GM19463 (cell line): ENCODE measurements at regions not wholly inside any gene's neighbourhood (a gene's known extent, or its start where the extent isn't known, plus 50 kb on each side); places are given as distances from the start of the nearest gene placed in this dataset.

Experiments used
- ATAC-seq: cut with Tn5 transposase; IDR thresholded peaks from one replicate; pipeline ENCODE4 v1.9.1; 2021; ENCODE audit warnings: mild to moderate bottlenecking, moderate library complexity; ENCODE audit not compliant: unreplicated experiment

GRCh38 chr3:55183201-55183600 is 255.3 kb upstream of the LRTM1 start:
- ATAC-seq, result no peak

GRCh38 chr3:55180936-55181535 is 253.2 kb upstream of the LRTM1 start:
- no peak for ATAC-seq

GRCh38 chr3:55180161-55180560 is 252.3 kb upstream of the LRTM1 start:
- no peak for ATAC-seq

GRCh38 chr3:55178336-55178735 is 250.5 kb upstream of the LRTM1 start:
- no peak for ATAC-seq

- ATAC-seq, result no peak
Observed at GRCh38 chr3:55177749-55178148, 249.9 kb upstream of the LRTM1 start.

- ATAC-seq, result no peak
Observed at GRCh38 chr3:55175423-55175822, 247.6 kb upstream of the LRTM1 start.

GRCh38 chr3:55174747-55175146 is 246.9 kb upstream of the LRTM1 start:
- no peak for ATAC-seq

- no peak for ATAC-seq
Observed at GRCh38 chr3:55173504-55173903, 245.6 kb upstream of the LRTM1 start.

GRCh38 chr3:55172913-55173312 is 245.1 kb upstream of the LRTM1 start:
- ATAC-seq, result no peak

- ATAC-seq, result no peak
Observed at GRCh38 chr3:55170444-55170843, 242.6 kb upstream of the LRTM1 start.

- no peak for ATAC-seq
Observed at GRCh38 chr3:55169608-55170072, 241.8 kb upstream of the LRTM1 start.

- ATAC-seq, result no peak
Observed at GRCh38 chr3:55169161-55169560, 241.3 kb upstream of the LRTM1 start.

GRCh38 chr3:55167586-55168317 is 239.9 kb upstream of the LRTM1 start:
- ATAC-seq, result no peak

- ATAC-seq, result no peak
Observed at GRCh38 chr3:55166576-55167555, 239.0 kb upstream of the LRTM1 start.

GRCh38 chr3:55165704-55166405 is 238.0 kb upstream of the LRTM1 start:
- no peak for ATAC-seq

GRCh38 chr3:55165278-55165677 is 237.4 kb upstream of the LRTM1 start:
- no peak for ATAC-seq

- ATAC-seq, result no peak
Observed at GRCh38 chr3:55164876-55165275, 237.0 kb upstream of the LRTM1 start.

GRCh38 chr3:55164191-55164590 is 236.3 kb upstream of the LRTM1 start:
- ATAC-seq, result no peak

- no peak for ATAC-seq
Observed at GRCh38 chr3:55163421-55163820, 235.6 kb upstream of the LRTM1 start.

- no peak for ATAC-seq
Observed at GRCh38 chr3:55162031-55162795, 234.4 kb upstream of the LRTM1 start.
